ENCODE measurements at regions not wholly inside any gene's neighbourhood (a gene's known extent, or its start where the extent isn't known, plus 50 kb on each side); places are given as distances from the start of the nearest gene placed in this dataset.

DNA sequence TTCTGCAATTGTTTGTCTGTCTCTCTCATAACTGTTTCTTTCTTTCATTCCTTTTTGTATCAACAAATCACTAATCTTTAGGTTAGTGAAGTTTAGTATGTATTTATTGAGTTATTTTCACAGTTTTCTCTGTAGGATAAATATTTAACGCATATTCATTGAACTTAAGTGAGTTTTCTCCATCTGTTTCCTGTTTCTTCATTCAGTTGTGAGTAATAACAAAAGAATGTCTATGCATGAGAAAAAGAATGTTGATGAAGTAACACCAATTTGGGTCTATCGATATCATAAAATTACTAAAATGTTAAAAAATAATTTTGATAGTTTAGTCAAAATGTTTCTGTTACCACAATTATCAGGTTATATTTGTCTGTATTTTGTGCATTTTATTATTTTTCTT lies 948.0 kb downstream of the DSC3 start:
- TF ChIP-seq, protein P1, sequence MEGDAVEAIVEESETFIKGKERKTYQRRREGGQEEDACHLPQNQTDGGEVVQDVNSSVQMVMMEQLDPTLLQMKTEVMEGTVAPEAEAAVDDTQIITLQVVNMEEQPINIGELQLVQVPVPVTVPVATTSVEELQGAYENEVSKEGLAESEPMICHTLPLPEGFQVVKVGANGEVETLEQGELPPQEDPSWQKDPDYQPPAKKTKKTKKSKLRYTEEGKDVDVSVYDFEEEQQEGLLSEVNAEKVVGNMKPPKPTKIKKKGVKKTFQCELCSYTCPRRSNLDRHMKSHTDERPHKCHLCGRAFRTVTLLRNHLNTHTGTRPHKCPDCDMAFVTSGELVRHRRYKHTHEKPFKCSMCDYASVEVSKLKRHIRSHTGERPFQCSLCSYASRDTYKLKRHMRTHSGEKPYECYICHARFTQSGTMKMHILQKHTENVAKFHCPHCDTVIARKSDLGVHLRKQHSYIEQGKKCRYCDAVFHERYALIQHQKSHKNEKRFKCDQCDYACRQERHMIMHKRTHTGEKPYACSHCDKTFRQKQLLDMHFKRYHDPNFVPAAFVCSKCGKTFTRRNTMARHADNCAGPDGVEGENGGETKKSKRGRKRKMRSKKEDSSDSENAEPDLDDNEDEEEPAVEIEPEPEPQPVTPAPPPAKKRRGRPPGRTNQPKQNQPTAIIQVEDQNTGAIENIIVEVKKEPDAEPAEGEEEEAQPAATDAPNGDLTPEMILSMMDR (IDR thresholded peaks at IDR 0.05; ENCODE audit: low read depth, low read length), result no peak
- no peaks in the 10 kb centered on the region for H3K36me3 ChIP-seq
- DNase-seq (ENCODE audit: low read depth in 1 of 2, low spot score in 1 of 2), result peak in 1 of 2 donors; percentile 58
- H3K4me3 ChIP-seq, result no peak overlapping the region
- H3K9me3 ChIP-seq (ENCODE audit: low read depth), result no peaks in the 10 kb centered on the region
- H3K27me3 ChIP-seq, result no peaks in the 10 kb centered on the region
- no peaks in the 10 kb centered on the region for H3K4me1 ChIP-seq (ENCODE audit: low read depth)
- H3K27ac ChIP-seq, result no peak overlapping the region

DNA sequence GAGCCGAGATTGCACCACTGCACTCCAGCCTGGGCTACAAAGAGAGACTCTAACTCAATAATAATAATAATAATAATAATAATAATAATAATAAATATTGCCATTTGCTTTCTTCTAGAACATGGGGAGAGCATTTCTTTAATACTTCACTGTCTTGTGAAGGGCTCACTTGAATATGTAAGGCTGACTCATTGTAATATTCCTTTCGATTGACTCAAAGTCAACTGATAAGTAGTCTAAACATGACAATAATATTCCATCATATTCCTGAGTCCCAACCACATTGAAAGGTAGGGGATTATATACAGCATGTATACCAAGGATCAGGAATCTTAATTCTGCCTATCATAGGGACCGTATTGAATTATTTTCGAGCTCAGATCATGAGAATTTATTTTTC lies 949.2 kb downstream of the DSC3 start:
- Histone ChIP-seq H3K27me3 (no peaks in the 10 kb centered on the region), H3K9me3 (ENCODE audit: low read depth) (no peaks in the 10 kb centered on the region), H3K36me3 (no peaks in the 10 kb centered on the region), H3K4me1 (ENCODE audit: low read depth) (no peaks in the 10 kb centered on the region), H3K27ac (no peak overlapping the region), H3K4me3 (no peak overlapping the region)
- peak in 1 of 2 donors; percentile 12 for DNase-seq (ENCODE audit: low read depth in 1 of 2, low spot score in 1 of 2)
- TF ChIP-seq, protein P1 (IDR thresholded peaks at IDR 0.05; ENCODE audit: low read depth, low read length), result no peak

- Histone ChIP-seq H3K27me3 (no peaks in the 10 kb centered on the region), H3K9me3 (ENCODE audit: low read depth) (no peaks in the 10 kb centered on the region), H3K36me3 (no peaks in the 10 kb centered on the region), H3K27ac (no peak overlapping the region), H3K4me3 (no peak overlapping the region), H3K4me1 (ENCODE audit: low read depth) (no peaks in the 10 kb centered on the region)
- TF ChIP-seq, protein P1 (IDR thresholded peaks at IDR 0.05; ENCODE audit: low read depth, low read length), result no peak
- DNase-seq (ENCODE audit: low read depth in 1 of 2, low spot score in 1 of 2), result no peak
Measured at GRCh38 chr18:30088238-30089015, 954.1 kb downstream of the DSC3 start.

GRCh38 chr18:30086351-30086750 lies 956.2 kb downstream of the DSC3 start:
- Histone ChIP-seq H3K27me3 (no peaks in the 10 kb centered on the region), H3K9me3 (ENCODE audit: low read depth) (no peaks in the 10 kb centered on the region), H3K4me3 (no peak overlapping the region), H3K36me3 (no peaks in the 10 kb centered on the region), H3K4me1 (ENCODE audit: low read depth) (no peaks in the 10 kb centered on the region), H3K27ac (no peak overlapping the region)
- DNase-seq (ENCODE audit: low read depth in 1 of 2, low spot score in 1 of 2), result no peak
- TF ChIP-seq, protein P1 (IDR thresholded peaks at IDR 0.05; ENCODE audit: low read depth, low read length), result no peak

- Histone ChIP-seq H3K36me3 (no peaks in the 10 kb centered on the region), H3K9me3 (ENCODE audit: low read depth) (no peaks in the 10 kb centered on the region), H3K4me1 (ENCODE audit: low read depth) (no peaks in the 10 kb centered on the region), H3K27ac (no peak overlapping the region), H3K4me3 (no peak overlapping the region), H3K27me3 (no peaks in the 10 kb centered on the region)
- no peak for DNase-seq (ENCODE audit: low read depth in 1 of 2, low spot score in 1 of 2)
- TF ChIP-seq, protein P1 (IDR thresholded peaks at IDR 0.05; ENCODE audit: low read depth, low read length), result no peak
Measured at GRCh38 chr18:30081122-30081521, 961.4 kb downstream of the DSC3 start.
